ENCODE measurements at regions not wholly inside any gene's neighbourhood (a gene's known extent, or its start where the extent isn't known, plus 50 kb on each side); places are given as distances from the start of the nearest gene placed in this dataset.

DNA sequence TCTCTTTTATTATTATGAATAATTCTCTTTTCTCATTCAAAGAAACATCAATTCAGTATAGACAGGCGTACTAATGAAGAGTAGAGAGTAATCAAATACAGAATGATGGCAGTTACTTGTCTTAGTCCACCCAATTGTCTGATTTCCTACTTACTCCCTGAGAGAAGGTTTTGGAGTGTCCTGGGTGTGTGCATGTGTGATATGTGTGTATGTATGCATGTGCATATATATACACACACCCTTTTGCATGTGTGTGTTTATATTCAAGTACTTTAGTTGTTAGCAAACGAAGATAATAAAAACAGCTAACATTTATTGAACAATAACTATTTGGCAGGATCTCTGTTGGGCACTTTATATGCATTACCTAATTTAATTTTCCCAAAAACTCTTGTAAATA is 63.2 kb upstream of the CCDC190 start:
- Mint-ChIP-seq H3K4me1 (ENCODE audit: low read depth) (peaks cover 20% of the 10 kb centered on the region), H3K4me3 (no peak overlapping the region), H3K36me3 (ENCODE audit: low read depth) (no peaks in the 10 kb centered on the region), H3K27me3 (peaks cover 23% of the 10 kb centered on the region), H3K9me3 (no peaks in the 10 kb centered on the region), H3K27ac (no peak overlapping the region)
- intact Hi-C loops (cut with micrococcal nuclease) = no loop called here

DNA sequence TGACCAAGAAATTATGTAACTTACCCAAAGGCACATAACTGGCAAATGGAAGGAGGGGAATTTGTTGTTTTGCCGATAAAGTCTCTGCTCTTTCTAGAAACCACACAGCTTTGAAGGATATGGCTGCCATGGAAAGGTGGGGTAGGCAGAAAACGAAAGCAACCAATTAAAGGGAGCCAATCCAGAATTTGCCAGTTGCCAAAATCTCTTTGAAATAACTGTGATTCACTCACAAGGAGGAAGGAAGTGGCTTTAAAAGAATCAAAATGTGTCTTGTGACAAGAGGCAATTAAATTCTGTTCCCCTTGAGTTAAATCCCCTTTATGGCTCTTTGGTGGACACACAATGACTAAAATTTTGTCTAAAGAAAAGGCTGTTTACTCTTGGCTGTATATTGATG is 61.2 kb upstream of the CCDC190 start:
- Mint-ChIP-seq H3K4me3 (no peak overlapping the region), H3K4me1 (ENCODE audit: low read depth) (peaks cover 29% of the 10 kb centered on the region), H3K27ac (no peak overlapping the region), H3K36me3 (ENCODE audit: low read depth) (no peaks in the 10 kb centered on the region), H3K27me3 (peaks cover 21% of the 10 kb centered on the region), H3K9me3 (no peaks in the 10 kb centered on the region)
- intact Hi-C loops (cut with micrococcal nuclease) = no loop called here

DNA sequence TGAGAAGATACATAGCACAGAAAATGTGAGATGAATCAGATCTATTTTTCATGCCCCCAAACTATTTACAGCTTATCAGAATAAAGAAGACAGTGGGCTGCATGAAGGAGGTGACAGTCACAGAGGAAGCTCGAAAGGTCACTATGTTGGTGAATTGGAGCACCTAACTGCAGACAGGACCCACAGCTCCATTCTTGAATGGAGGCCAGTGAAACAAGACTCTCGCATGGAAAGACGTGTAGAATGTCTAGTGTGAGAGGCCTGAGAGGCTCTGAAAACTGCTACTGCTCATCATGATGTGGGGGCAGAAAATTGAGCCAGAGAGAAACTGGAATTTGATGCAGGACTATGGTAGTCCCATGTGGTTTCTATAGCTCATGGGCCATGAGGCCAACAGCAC is 60.3 kb upstream of the CCDC190 start:
- no peaks in the 10 kb centered on the region for H3K9me3 Mint-ChIP-seq
- no peak overlapping the region for H3K27ac Mint-ChIP-seq
- intact Hi-C loops (cut with micrococcal nuclease) = no loop called here
- H3K27me3 Mint-ChIP-seq = peaks cover 23% of the 10 kb centered on the region
- H3K4me1 Mint-ChIP-seq (ENCODE audit: low read depth) = peaks cover 35% of the 10 kb centered on the region
- no peak overlapping the region for H3K4me3 Mint-ChIP-seq
- no peaks in the 10 kb centered on the region for H3K36me3 Mint-ChIP-seq (ENCODE audit: low read depth)

DNA sequence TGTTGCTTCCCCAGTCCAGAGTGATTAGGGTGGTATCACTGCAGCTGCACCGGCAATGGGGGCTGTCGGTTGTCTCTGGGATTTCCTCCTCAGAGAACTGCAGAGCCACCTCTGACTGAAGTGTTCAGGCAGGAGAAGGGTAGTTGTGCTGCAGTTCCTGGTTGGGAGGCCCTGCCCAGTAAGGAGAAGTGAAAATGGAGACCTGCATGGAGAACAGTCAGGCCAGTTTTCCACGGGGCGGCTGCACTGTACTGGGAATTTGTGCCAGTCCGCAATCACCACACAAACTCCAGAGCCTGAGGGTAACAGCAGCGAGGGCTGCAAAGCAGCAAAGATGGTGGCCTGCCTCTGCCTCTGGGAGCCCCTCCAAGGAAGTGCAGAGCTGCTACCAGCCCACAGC is 58.1 kb upstream of the CCDC190 start:
- H3K27me3 Mint-ChIP-seq = peaks cover 16% of the 10 kb centered on the region
- H3K4me1 Mint-ChIP-seq (ENCODE audit: low read depth) = peaks cover 35% of the 10 kb centered on the region
- H3K36me3 Mint-ChIP-seq (ENCODE audit: low read depth) = no peaks in the 10 kb centered on the region
- no peaks in the 10 kb centered on the region for H3K9me3 Mint-ChIP-seq
- peak overlapping the region; percentile 44 for H3K27ac Mint-ChIP-seq
- no peak overlapping the region for H3K4me3 Mint-ChIP-seq
- intact Hi-C loops (cut with micrococcal nuclease) = no loop called here

DNA sequence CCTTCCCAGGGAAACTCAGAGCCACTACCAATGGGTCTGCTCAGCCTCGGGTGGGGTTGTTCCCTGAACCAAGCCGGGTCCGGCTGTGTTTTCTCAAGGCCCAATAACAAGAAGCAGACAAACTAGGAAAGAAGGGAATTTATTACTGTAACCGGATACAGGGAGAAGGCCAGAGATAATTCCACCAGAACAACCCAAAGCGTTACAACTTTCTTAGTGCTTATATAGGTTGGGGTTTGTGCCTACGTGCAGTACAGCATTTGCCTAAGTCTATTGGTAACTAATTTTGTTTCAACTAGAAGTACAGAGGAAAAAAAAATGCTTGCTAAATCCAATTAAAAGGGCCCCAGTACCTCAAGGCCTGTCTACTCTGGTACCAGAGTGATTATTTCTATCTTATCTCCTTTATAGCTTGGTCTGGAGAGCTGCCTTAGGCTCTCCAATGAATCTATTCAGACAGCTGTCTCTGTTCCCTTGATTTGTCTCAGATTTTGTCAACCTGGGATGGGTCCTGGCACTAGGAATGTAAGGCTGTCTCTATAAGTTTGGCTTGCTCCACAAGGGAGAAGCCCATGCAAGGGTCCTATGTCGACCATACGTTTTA is 57.3 kb upstream of the CCDC190 start:
- peak overlapping the region; percentile 44 for H3K27ac Mint-ChIP-seq
- H3K4me1 Mint-ChIP-seq (ENCODE audit: low read depth) = peaks cover 35% of the 10 kb centered on the region
- H3K9me3 Mint-ChIP-seq = no peaks in the 10 kb centered on the region
- peaks cover 11% of the 10 kb centered on the region for H3K27me3 Mint-ChIP-seq
- H3K36me3 Mint-ChIP-seq (ENCODE audit: low read depth) = no peaks in the 10 kb centered on the region
- intact Hi-C loops (cut with micrococcal nuclease) = no loop called here
- no peak overlapping the region for H3K4me3 Mint-ChIP-seq

DNA sequence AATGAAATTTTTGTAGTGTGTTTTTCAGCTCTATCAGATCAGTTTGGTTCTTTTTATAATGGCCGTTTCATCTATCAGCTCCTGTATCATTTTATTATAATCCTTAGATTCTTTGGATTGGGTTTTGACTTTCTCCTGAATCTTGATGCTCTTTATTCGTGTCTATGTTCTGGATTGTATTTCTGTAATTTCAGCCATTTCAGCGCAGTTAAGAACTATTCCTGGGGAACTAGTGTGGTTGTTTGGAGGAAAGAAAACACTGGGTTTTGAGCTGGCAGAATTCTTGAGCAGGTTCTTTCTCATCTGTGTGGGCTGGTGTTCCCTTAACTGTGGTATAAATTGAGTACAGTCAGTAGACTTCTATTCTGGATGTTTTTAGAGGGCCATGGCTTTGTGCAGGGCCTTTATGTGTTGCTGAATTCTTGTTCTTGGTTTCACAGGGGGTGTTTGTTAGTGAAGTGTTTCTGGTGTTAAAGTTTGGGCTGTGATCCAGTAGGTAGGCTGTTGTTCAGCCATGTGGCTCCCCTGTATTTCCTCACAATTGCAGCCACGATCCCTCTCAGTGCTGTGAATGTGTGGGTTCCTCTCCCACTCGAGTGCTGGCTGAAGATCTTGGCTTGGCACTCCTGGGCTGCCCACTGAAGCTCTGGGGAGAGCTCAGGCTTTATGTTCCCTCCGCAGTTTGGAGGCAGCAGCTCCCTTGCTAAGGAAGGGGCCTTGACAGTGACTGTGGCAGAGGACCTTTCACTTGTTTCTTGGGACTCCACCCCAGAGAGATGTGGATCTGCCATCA is 56.0 kb upstream of the CCDC190 start:
- no peak overlapping the region for H3K4me3 Mint-ChIP-seq
- peaks cover 26% of the 10 kb centered on the region for H3K4me1 Mint-ChIP-seq (ENCODE audit: low read depth)
- intact Hi-C loops (cut with micrococcal nuclease) = no loop called here
- peaks cover 9% of the 10 kb centered on the region for H3K9me3 Mint-ChIP-seq
- H3K27me3 Mint-ChIP-seq = peaks cover 11% of the 10 kb centered on the region
- no peaks in the 10 kb centered on the region for H3K36me3 Mint-ChIP-seq (ENCODE audit: low read depth)
- H3K27ac Mint-ChIP-seq = no peak overlapping the region

DNA sequence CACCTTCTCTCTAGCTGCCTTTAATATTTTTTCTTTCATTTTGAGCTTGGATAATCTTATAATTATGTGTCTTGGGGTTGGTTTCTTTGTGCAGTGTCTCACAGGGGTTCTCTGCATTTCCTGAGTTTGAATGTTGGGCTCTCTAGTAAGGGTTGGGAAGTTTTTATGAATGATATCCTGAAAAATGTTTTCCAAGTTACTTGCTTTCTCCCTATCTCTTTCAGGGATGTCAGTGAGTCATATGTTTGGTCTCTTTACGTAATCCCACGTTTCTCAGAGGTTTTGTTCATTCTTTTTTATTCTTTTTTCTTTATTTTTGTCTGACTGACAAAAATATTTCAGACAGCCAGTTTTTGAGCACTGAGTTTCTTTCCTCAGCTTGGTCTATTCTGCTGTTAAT is 55.4 kb upstream of the CCDC190 start:
- H3K27me3 Mint-ChIP-seq = peaks cover 11% of the 10 kb centered on the region
- no peak overlapping the region for H3K4me3 Mint-ChIP-seq
- intact Hi-C loops (cut with micrococcal nuclease) = no loop called here
- peaks cover 14% of the 10 kb centered on the region for H3K9me3 Mint-ChIP-seq
- H3K36me3 Mint-ChIP-seq (ENCODE audit: low read depth) = no peaks in the 10 kb centered on the region
- H3K4me1 Mint-ChIP-seq (ENCODE audit: low read depth) = peaks cover 21% of the 10 kb centered on the region
- H3K27ac Mint-ChIP-seq = no peak overlapping the region

DNA sequence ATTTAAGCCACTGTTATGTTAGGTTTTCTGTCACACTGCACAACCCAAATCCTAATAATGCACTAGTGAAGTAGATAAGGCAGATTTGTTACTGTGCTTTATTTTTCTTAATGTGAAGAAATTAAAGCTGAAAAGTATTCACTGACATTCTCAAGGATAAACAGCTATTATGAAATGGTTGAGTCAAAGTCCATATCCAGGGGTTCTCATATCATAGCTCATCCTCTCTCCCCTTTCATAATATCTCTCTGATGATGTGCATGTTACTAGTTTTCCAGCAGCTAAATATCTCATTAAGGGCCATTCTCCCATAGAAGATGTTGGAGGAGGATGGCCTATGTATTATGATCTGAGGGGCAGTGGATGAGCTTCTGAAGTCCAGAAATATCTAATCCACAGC is 53.6 kb upstream of the CCDC190 start:
- Mint-ChIP-seq H3K27ac (no peak overlapping the region), H3K4me1 (ENCODE audit: low read depth) (peaks cover 17% of the 10 kb centered on the region), H3K36me3 (ENCODE audit: low read depth) (no peaks in the 10 kb centered on the region), H3K9me3 (peaks cover 14% of the 10 kb centered on the region), H3K27me3 (peaks cover 14% of the 10 kb centered on the region), H3K4me3 (no peak overlapping the region)
- intact Hi-C loops (cut with micrococcal nuclease) = no loop called here

DNA sequence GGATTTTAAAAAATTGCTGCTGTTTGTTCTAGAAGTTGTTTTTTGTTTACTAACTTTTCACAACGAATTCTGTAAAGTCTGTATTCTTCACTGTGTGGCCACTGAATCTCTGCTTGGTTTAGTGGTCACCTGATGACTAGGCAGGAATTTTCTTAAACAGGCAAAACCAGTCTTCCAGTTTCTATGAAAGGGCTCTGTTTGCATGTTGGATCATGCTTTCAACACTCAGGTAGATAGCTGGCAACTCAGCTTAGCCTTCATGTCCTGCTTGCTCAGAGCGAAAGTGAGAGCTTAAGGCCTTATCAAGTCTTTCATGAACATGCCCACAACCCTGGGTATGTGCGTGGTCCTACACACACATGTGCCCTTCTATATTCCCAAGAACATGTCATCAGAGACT is 52.4 kb upstream of the CCDC190 start:
- Mint-ChIP-seq H3K36me3 (ENCODE audit: low read depth) (no peaks in the 10 kb centered on the region), H3K27ac (no peak overlapping the region), H3K4me1 (ENCODE audit: low read depth) (peaks cover 6% of the 10 kb centered on the region), H3K4me3 (no peak overlapping the region), H3K9me3 (peaks cover 14% of the 10 kb centered on the region), H3K27me3 (peaks cover 17% of the 10 kb centered on the region)
- intact Hi-C loops (cut with micrococcal nuclease) = no loop called here

DNA sequence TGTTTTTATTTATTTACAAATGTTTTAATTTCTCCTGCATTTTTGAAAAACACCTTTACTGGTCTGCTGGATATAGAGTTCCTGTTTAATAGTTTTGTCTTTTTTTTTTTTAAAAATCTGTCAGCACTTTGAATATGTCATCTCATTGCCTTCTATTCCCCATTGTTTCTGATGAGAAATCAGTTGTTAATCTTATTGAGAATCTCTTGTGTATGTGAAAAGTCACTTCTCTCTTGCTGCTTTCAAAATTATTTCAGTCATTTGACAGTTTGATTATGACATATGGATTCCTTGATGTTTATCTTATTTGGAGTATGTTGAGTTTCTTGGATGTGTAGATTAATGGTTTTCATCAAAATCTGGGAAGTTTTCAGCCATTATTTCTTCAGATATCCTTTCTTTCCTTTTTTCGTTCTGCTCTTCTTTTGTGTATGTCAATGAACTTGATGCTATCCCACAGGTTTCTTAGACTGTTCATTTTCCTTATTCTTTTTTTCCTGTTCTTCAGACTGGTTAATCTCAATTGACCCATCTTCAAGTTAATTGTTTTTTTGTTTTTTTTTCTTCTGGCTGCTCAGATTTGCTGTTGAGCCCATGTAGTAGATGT is 51.2 kb upstream of the CCDC190 start:
- H3K27me3 Mint-ChIP-seq = peaks cover 14% of the 10 kb centered on the region
- H3K9me3 Mint-ChIP-seq = peaks cover 14% of the 10 kb centered on the region
- H3K4me3 Mint-ChIP-seq = no peak overlapping the region
- intact Hi-C loops (cut with micrococcal nuclease) = no loop called here
- no peak overlapping the region for H3K27ac Mint-ChIP-seq
- H3K4me1 Mint-ChIP-seq (ENCODE audit: low read depth) = peaks cover 5% of the 10 kb centered on the region
- no peaks in the 10 kb centered on the region for H3K36me3 Mint-ChIP-seq (ENCODE audit: low read depth)

Data from dendritic cell treated with granulocyte-macrophage colony-stimulating factor and Interleukin-4, amounts not matched to agents 40 ng/mL and 50 ng/mL, for 4 days (primary cell).